Activated B cell treated with CpG ODN at 0.5 μM for 24 hours (primary cell): ENCODE measurements at regions not wholly inside any gene's neighbourhood (a gene's known extent, or its start where the extent isn't known, plus 50 kb on each side); places are given as distances from the start of the nearest gene placed in this dataset.
"Not testable (repeated sequence)": the region's sequence is repeated elsewhere in the genome, so short reads cannot be mapped to it uniquely, and the experiment has no call there.

Experiments used
- ATAC-seq: fragments of 200-7000 bp; cut with Tn5 transposase; one replicate; pipeline ENCODE4 v1.10.0; 2021; ENCODE audit warnings: low read depth, mild to moderate bottlenecking, moderate library complexity
- CTCF ChIA-PET: fragments of 350-600 bp; sonication (Branson Sonifier 250); formaldehyde crosslinking; loops from one replicate; lab custom pipeline; 2021; ENCODE audit warnings: antibody characterized with exemption; lab: Charles Lee
- POLR2A ChIA-PET: fragments of 350-600 bp; sonication (Branson Sonifier 250); formaldehyde crosslinking; loops from one replicate; lab custom pipeline; 2021; ENCODE audit warnings: antibody characterized with exemption; lab: Charles Lee
- DNase-seq: peaks from one replicate; pipeline ENCODE4 v3.0.0; 2022
- H3K27ac Mint-ChIP-seq: one replicate; pipeline ENCODE4 v1.8.0; 2020; ENCODE audit warnings: mixed read lengths
- H3K27me3 Mint-ChIP-seq: one replicate; pipeline ENCODE4 v1.8.0; 2021; ENCODE audit warnings: mixed read lengths
- H3K36me3 Mint-ChIP-seq: one replicate; pipeline ENCODE4 v1.8.0; 2021; ENCODE audit warnings: low read depth, mixed read lengths
- H3K4me1 Mint-ChIP-seq: one replicate; pipeline ENCODE4 v1.8.0; 2021; ENCODE audit warnings: mixed read lengths
- H3K4me3 Mint-ChIP-seq: one replicate; pipeline ENCODE4 v1.8.0; 2020; ENCODE audit warnings: mild to moderate bottlenecking, mixed read lengths
- H3K9me3 Mint-ChIP-seq: one replicate; pipeline ENCODE4 v1.8.0; 2020; ENCODE audit warnings: mixed read lengths
- intact Hi-C: fragments of 100-400 bp; cut with micrococcal nuclease; formaldehyde crosslinking; loops from one replicate; pipeline ENCODE4 v1.15.1; 2024
- TF ChIP-seq, protein P1 (sequence below): fragments of 200-600 bp; IDR thresholded peaks from one replicate; pipeline ENCODE4 v1.8.0; 2022; ENCODE audit warnings: antibody characterized with exemption, mild to moderate bottlenecking

DNA sequence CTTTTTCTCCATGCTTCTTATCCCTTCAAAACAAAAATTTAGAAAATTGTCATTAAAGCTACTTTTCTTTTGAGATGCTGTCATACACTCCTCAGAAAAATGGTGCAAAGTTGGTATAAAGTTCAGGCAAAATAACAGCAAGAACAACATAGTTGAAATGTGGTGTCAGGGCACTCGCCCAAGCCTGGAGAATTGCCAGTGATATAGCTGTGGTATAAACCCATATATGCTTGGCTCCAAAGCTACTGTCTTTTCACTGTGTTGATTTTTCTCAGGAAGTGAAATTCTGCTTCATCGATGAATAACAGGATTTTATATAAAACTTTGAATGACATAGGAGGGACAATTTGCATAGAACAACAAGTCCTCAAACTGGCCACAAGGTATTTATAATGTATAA is 2532.9 kb downstream of the PCDH9 start:
- Mint-ChIP-seq H3K4me1 (no peaks in the 10 kb centered on the region), H3K36me3 (no peaks in the 10 kb centered on the region), H3K9me3 (peaks cover 6% of the 10 kb centered on the region), H3K27me3 (no peaks in the 10 kb centered on the region), H3K27ac (no peak overlapping the region), H3K4me3 (no peak overlapping the region)
- TF ChIP-seq, protein P1, sequence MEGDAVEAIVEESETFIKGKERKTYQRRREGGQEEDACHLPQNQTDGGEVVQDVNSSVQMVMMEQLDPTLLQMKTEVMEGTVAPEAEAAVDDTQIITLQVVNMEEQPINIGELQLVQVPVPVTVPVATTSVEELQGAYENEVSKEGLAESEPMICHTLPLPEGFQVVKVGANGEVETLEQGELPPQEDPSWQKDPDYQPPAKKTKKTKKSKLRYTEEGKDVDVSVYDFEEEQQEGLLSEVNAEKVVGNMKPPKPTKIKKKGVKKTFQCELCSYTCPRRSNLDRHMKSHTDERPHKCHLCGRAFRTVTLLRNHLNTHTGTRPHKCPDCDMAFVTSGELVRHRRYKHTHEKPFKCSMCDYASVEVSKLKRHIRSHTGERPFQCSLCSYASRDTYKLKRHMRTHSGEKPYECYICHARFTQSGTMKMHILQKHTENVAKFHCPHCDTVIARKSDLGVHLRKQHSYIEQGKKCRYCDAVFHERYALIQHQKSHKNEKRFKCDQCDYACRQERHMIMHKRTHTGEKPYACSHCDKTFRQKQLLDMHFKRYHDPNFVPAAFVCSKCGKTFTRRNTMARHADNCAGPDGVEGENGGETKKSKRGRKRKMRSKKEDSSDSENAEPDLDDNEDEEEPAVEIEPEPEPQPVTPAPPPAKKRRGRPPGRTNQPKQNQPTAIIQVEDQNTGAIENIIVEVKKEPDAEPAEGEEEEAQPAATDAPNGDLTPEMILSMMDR = no peak
- intact Hi-C loops = no loop called here
- ATAC-seq (no peak), DNase-seq (no peak)
- ChIA-PET POLR2A (no interaction called here), CTCF (no interaction called here)

DNA sequence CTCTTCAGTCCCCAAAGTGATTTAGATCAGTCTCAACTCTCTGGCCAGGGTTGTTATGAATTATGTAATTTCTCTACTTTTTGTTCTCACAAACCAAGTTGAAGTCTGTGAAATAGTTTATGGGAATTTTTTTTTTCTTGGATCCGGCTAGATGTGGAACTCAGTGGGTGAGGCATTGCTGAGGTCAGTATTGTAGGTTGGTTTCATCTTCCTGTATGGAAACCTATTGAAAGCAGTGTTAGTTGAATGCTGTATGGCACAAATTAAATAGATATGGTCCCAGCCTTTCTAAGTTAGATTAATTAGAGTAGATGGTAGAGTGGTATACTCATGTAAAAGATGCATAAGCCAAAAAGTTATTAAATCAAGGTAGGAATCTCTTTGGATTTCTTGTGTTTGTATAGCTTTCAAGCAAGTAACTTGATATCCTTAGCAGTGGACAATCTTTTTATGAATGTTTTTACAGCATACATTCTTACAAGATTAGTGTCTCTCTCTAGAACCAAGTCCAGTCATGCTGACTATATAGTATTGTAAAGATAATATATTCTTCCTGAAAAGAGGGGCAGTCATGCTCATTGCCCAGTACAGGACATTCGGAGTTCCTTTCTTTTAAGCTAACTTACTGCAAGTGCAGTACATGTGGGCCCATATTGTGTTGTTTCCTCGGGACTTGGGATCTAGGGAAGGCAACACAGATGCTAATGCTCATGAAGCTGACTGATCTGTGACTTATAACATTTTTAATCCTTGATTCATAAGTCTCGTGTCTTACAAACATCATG is 2541.1 kb downstream of the PCDH9 start:
- no peak overlapping the region for H3K27ac Mint-ChIP-seq
- TF ChIP-seq, protein P1 = no peak
- intact Hi-C loops = no loop called here
- no peaks in the 10 kb centered on the region for H3K27me3 Mint-ChIP-seq
- H3K9me3 Mint-ChIP-seq = peaks cover 9% of the 10 kb centered on the region
- ATAC-seq (no peak), DNase-seq (no peak)
- CTCF ChIA-PET = no interaction called here
- no peaks in the 10 kb centered on the region for H3K4me1 Mint-ChIP-seq
- H3K4me3 Mint-ChIP-seq = no peak overlapping the region
- no peaks in the 10 kb centered on the region for H3K36me3 Mint-ChIP-seq
- POLR2A ChIA-PET = no interaction called here

- CTCF ChIA-PET, H3K9me3 Mint-ChIP-seq, H3K36me3 Mint-ChIP-seq, H3K27me3 Mint-ChIP-seq, H3K4me3 Mint-ChIP-seq, H3K4me1 Mint-ChIP-seq, H3K27ac Mint-ChIP-seq, ATAC-seq, DNase-seq, POLR2A ChIA-PET, intact Hi-C loops: not testable (repeated sequence)
Measured at GRCh38 chr13:64686536-64686935, 2543.6 kb downstream of the PCDH9 start.

DNA sequence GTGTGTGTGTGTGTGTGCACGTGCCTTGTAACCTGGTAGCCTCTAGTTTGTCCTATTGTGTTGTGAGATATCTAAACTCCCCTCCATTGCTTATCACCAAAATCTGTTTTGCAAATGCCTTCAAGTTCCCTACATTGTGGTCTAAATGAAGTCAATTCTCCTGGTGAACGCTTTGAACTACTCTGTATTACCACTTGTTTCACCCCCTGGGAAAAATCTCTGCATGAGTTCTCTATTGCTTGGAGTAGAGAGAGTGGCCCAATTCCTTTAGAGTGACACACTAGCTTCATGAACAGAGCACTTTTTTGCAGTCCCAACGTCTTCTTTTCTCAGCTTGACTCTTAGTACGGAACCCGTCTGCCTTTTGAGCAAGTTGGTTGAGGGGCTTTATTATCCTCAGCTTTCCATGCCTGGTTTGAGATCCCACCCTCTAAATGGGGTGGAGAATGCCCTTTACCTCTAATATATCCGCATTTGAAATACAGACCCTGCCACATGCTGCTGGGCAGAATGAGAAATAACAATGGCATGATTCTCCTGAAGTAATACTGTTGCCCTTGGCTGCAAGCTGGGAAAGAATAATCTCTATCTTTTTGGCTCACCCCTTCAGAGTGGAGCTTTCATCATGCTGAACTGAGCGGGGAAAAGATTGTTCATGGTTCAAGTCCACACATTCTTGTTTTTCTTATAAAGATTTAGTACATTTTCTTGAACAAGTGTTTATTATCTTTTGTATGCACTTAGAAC is 2545.3 kb downstream of the PCDH9 start:
- peaks cover 11% of the 10 kb centered on the region for H3K9me3 Mint-ChIP-seq
- no peak overlapping the region for H3K4me3 Mint-ChIP-seq
- TF ChIP-seq, protein P1 = no peak
- POLR2A ChIA-PET = no interaction called here
- no peaks in the 10 kb centered on the region for H3K27me3 Mint-ChIP-seq
- H3K4me1 Mint-ChIP-seq = no peaks in the 10 kb centered on the region
- DNase-seq = no peak
- no peaks in the 10 kb centered on the region for H3K36me3 Mint-ChIP-seq
- intact Hi-C loops = no loop called here
- ATAC-seq = no peak
- CTCF ChIA-PET = no interaction called here
- H3K27ac Mint-ChIP-seq = no peak overlapping the region

- CTCF ChIA-PET = no interaction called here
- Mint-ChIP-seq H3K4me1 (no peaks in the 10 kb centered on the region), H3K36me3 (no peaks in the 10 kb centered on the region)
Measured at GRCh38 chr13:64684108-64684507, 2546.0 kb downstream of the PCDH9 start.

More at GRCh38 chr13:64684108-64684507, 2546.0 kb downstream of the PCDH9 start:
- intact Hi-C loops = no loop called here
- no peak for ATAC-seq
- DNase-seq = no peak
- TF ChIP-seq, protein P1 = no peak
- POLR2A ChIA-PET = no interaction called here
- H3K27me3 Mint-ChIP-seq = no peaks in the 10 kb centered on the region
- peaks cover 11% of the 10 kb centered on the region for H3K9me3 Mint-ChIP-seq
- no peak overlapping the region for H3K4me3 Mint-ChIP-seq
- no peak overlapping the region for H3K27ac Mint-ChIP-seq
